Epidermal melanocyte (primary cell): ENCODE measurements at regions not wholly inside any gene's neighbourhood (a gene's known extent, or its start where the extent isn't known, plus 50 kb on each side); places are given as distances from the start of the nearest gene placed in this dataset.
"Not testable (repeated sequence)": the region's sequence is repeated elsewhere in the genome, so short reads cannot be mapped to it uniquely, and the experiment has no call there.

Experiments used
- DNase-seq: peaks from one replicate; pipeline ENCODE4 v3.0.0; 2011; ENCODE audit warnings: low spot score; ENCODE audit not compliant: insufficient read length

- DNase-seq, result no peak
These were observed 118.5 kb upstream of the SALL3 start for GRCh38 chr18:78861116-78861515.

GRCh38 chr18:78861706-78862105, 117.9 kb upstream of the SALL3 start:
- DNase-seq, result no peak

GRCh38 chr18:78862395-78862794, 117.2 kb upstream of the SALL3 start:
- DNase-seq, result no peak

- no peak for DNase-seq
These were observed 114.5 kb upstream of the SALL3 start for GRCh38 chr18:78865056-78865598.

- DNase-seq, result no peak
These were observed 113.8 kb upstream of the SALL3 start for GRCh38 chr18:78865771-78866310.

GRCh38 chr18:78867131-78867530, 112.5 kb upstream of the SALL3 start:
- DNase-seq, result no peak

GRCh38 chr18:78868330-78869316, 111.0 kb upstream of the SALL3 start:
- DNase-seq, result no peak

- no peak for DNase-seq
These were observed 108.0 kb upstream of the SALL3 start for GRCh38 chr18:78871618-78872017.

- no peak for DNase-seq
These were observed 105.6 kb upstream of the SALL3 start for GRCh38 chr18:78873926-78874500.

- no peak for DNase-seq
These were observed 104.4 kb upstream of the SALL3 start for GRCh38 chr18:78875016-78875777.

- DNase-seq, result no peak
These were observed 103.6 kb upstream of the SALL3 start for GRCh38 chr18:78875778-78876650.

- DNase-seq, result no peak
These were observed 102.8 kb upstream of the SALL3 start for GRCh38 chr18:78876868-78877267.

- no peak for DNase-seq
These were observed 101.3 kb upstream of the SALL3 start for GRCh38 chr18:78878335-78878734.

- DNase-seq, result not testable (repeated sequence)
These were observed 100.3 kb upstream of the SALL3 start for GRCh38 chr18:78879072-78879883.

- no peak for DNase-seq
These were observed 97.0 kb upstream of the SALL3 start for GRCh38 chr18:78882585-78882984.

GRCh38 chr18:78883501-78883900, 96.1 kb upstream of the SALL3 start:
- no peak for DNase-seq

- DNase-seq, result no peak
These were observed 95.1 kb upstream of the SALL3 start for GRCh38 chr18:78884502-78884901.

- DNase-seq, result no peak
These were observed 90.4 kb upstream of the SALL3 start for GRCh38 chr18:78889250-78889649.

- DNase-seq, result no peak
These were observed 89.2 kb upstream of the SALL3 start for GRCh38 chr18:78890388-78890787.
